Stimulated activated naive CD4-positive, alpha-beta T cell treated with Interleukin-2 at 50 U/mL for 16 hours (primary cell): ENCODE measurements at regions not wholly inside any gene's neighbourhood (a gene's known extent, or its start where the extent isn't known, plus 50 kb on each side); places are given as distances from the start of the nearest gene placed in this dataset.

Experiments used
- DNase-seq: peaks from one replicate; lab custom pipeline; 2025; lab: John Stamatoyannopoulos, UW

DNA sequence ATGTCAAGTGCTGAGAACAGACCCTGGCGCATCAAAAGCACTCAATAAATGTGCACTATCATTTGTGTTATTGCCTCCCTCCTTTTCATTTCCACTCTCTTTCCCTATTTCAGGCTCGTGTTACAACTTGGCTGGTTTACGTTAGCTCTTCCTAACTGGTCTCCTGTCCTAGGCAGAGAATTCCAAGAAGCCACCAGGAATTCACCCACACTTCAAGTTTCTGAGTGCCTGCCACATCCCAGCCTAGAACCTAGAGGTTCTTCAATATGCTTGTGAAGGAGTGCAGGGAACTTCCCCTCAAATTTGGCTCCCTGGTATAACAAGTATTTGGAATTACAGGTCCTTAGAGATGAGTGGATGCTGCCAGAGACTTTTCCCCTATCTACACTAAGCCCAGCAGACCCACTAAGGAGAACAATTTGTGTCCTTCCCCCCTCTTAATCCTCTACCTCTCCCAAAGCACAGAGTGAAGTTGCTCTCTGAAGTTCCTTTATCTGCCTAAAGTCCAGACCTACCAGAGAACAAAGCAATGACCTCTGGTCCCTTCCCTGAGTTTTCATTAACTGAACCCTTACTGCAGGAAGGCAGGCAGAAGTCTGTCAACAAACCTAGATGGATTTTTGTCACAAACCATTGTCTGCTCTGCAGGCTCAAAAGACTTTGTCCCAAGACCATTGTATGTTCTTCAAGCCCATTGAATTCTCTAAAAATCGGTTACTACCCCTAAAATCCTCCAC lies 201.6 kb upstream of the JARID2 start:
- DNase-seq: no peak

DNA sequence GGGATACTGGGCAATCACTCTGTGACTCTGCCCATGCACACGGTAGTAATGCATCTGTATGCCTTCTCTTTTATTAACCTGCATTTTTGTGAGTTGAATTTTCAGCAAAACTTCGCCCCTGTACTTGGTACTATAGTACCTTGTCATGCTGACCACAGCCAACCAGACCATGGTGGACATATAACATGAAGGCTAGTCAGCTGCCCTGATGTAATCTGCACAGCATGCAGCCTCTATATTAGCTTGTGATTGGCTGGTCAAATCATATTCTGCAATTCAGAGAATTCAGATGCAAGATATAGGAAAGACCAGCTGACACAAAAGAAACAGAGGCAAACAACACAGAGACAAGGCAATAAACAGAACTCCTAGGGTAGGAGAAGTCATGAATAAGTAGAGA lies 200.9 kb upstream of the JARID2 start:
- no peak for DNase-seq

DNA sequence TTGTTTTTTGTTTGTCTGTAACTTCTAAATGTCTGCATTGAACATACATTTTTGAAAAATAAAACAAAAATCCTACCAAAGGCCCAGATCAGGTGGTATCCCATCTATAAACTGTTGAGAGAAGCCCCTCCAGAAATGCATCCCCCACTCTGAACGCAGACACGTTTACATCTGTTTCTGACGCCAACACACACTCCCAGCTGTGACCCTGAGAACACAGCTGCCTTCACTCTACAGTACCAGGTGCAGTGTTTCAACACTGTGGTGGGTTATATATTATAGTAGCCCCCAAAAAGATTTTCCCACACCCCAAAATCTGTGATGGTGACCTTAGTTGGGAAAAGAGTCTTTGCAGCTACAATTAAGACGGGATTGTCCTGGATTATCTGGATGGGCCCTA lies 199.1 kb upstream of the JARID2 start:
- DNase-seq: no peak

DNA sequence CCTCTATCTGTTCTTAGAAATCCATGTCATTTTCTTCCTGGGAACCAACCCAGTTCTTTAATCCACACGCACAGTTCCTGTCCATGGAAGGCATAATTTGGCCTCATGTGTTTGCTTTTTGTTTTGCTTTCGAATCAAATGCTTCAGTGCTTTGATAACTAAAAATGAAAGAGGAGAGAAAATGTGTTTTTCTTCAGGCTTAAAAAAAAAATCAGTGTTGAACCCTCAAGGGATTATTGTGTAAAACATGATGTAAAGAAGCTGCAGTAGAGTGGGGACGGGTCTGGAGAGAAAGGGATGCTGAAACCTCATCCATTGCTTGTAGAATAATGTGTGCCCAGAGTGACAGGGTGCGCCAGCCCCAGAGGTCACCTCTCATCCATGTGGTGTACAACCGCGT lies 197.5 kb upstream of the JARID2 start:
- DNase-seq: no peak

DNA sequence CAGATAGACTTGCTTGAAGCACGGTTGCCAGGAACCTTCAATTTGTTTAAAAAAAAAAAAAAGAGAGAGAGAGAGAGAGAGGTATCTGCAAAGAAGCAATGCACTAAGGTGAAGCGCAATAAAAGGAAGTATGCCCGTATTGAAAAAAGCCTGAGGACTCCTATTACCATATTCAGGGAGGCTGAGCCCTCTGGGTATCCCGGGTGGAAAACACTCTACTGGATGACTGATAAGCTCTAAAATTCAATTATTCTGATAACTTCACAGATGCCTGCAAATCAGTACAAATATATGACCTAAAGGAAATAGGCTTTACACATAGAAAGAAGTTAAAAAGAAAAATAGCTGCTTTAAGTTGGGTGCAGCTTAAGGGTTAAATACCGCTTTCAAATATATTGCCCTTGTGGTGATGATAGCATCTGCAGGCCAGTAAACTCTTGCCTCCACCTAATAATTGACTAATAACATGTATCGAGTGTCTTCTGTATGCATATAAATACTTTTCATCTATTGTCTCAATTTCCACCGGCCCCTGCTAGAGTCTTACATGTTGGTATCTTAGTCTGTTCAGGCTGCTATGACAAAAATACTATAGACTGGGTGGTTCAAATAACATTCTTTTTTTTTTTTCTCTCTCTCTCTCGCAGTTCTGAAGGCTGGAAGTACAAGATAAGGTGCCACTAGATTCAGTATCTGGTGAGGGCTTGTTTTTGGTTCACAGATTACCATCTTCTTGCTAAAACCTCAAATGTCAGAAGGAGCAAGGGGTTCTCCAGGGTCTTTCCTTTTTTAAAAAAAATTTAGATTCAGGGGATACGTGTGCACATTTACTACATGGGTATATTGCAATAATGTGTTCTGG lies 187.4 kb upstream of the JARID2 start:
- DNase-seq: no peak

DNA sequence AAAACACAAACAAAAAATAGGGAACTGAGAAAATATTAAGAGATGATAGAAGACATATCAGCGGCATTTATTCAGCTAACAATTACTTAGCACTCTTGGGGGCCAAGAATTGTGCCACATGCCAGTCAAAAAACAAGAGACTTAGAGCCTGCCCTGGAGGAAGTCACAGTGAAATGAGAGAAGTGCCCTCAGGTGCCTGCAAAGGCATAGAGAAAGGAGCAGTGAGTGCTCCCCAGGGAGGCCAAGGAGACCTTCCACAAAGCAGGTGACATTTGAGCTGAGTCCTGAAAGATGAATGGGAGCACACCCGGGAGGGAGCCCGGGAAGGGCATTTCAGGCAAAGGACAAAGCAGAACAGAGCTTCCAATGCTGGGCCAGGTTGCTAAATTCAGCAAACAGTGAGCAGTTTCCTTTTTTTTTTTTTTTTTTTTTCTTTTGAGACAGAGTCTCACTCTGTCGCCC lies 184.7 kb upstream of the JARID2 start:
- no peak for DNase-seq

DNA sequence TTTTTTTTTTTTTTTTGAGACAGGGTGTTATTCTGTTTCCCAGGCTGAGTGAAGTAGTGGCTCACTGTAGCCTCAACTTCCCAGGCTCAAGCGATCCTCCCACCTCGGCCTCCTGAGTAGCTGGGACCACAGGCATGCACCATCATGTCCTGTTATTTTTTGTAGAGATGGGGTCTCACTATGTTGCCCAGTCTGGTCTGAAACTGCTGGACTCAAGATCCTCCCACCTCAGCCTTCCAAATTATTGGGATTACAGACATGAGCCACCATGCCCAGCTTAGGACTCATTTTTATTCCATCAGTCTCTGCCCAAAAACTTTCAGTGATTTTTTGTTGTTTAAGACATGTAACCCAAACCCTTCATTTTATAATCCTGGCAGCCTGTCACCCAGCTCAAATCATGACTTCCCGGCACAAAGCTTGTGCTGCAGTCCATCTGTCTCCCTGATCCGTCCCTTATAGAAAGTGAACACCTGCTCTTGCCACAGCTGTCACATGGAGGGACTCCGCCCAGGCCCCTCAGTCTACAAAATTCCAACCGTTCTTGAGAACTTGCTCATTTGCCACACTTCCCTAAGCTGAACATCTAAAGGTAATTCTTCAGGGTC lies 183.9 kb upstream of the JARID2 start:
- DNase-seq: no peak

DNA sequence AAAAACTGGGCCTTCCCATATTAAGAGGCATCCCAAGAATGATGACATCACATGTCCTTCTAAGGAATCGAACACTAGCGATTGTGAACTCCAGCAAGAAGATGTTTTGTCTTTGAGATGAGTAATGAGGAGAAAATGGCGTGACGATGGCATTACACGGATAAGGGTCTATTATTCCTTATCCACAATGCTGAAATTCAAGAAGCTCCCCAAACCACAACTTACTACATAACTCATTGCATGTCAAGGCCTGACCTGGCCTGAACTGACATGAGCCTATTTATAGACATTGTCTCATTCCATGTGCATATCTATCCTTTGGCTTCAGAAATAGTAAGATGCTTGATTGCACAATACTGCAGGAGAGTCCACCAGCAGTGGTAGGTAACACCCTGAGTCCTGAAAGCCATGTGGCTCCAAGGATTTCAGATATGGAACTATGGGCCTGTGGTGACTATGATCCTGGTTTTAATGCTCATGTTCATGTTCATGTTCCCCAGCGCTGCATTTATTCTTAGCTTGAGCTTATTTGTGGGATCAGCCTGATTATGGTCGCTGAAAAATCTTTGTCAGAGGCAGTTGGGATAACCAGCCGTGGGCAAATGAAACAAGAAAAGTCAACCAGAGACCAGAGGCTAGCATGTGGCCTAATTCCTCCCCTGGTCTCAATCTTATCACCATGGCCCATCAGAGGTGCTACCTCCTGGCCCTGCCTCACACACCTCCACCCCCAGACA lies 183.2 kb upstream of the JARID2 start:
- no peak for DNase-seq

DNA sequence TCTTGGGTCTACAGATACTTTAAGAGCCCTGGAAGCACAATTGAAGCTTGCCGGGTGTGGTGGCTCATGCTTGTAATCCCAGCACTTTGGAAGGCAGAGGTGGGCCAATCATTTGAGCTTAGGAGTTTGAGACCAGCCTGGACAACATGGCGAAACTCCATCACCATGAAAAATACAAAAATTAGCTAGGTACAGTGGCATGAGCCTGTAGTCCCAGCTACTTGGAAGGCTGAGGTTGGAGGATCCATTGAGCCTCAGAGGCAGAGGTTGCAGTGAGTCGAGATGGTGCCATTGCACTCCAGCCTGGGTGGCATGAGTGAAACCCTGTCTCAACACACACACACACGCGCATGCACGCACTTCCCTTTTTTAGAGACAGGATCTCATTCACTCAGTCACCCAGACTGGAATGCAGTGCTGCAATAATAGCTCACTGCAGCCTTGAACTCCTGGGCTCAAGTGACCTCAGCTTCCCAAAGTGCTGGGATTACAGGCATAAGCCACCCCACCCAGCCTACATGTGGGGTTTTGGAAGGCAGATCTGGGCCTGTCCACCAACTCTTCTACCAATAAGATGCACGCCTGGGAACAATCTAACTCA lies 182.5 kb upstream of the JARID2 start:
- DNase-seq: no peak

DNA sequence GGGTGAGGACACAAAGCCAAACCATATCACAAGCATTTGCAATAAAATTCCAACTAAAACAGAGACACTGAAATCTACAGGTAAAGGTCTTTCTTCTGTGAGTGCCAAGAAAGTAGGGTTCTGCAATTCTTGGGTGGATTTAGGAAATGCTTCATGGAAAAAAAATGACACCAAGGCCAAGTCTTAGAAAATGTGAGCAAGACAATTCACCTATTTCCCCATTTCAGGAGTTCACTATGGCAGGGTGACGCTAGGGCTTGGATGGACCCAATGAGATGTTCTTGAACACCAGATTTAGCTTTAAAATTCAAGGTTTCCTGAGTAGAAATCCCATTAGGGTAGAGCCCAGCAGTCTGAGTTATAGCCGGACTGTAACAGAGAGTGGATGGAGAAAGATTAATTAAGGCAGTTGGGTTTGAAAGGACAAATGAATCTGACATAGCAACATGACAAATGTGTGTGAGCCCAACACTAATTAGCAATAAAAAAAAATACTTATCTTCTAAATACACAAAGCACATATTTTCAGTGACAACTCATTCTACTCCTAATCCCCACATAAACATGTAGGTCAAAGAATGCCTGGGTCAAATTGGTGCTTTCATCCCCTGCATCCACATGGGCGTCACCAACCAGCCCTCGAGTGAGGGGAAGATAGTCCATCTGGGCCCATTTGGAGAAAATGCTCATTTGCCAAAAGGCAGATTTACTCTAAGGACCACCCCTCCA lies 180.4 kb upstream of the JARID2 start:
- DNase-seq: no peak

DNA sequence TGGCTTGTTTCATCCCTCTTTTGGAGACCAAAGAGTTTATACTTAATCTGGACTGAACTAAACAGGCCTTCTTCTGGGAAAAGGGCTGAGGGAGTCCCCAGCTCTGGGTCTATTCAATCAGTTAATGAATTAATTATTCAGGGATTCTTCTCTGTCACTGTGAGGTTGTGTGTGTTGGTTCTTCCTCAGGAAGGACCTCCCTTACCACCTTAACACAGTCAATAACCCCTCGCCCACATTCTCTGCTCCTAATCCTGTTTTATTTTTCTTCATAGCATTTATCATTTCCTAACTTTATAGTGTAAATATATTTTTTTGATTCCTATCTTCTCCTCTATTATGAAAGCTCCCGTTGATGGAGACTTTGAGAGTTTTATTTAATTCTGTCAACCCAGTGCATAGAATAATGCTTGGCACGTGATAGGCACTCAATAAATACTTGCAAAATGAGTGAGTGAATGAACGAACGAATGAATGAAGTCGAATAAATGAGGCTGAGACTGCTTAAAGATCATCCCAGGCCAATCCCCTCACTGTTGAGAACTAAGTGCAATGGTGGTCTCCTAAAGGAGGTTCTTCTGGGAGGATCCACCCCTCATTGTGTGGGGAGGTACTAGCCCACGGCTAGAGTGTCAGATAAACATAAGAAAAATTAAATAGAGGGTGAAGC lies 179.6 kb upstream of the JARID2 start:
- no peak for DNase-seq

DNA sequence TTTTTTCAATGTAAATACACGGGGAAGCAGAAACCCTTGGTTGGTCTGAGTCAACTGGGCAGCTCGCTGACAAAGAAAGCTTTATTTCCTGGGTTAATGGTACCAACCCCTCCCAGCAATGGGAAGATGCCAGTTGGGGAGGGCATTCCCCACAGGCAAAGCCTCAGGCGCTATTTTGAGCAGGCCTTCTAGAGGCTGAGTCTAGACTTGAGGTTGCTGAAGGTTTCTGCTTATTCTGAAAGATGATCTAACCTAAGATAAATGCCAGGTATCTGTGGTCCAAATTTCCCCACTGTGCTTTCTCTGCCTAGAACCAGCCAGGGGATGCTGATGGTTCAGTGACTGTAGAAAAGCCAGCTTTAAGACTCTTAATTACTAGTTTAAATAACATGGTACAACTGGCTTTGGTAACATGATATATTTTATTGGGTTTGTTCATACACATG lies 172.5 kb upstream of the JARID2 start:
- no peak for DNase-seq

DNA sequence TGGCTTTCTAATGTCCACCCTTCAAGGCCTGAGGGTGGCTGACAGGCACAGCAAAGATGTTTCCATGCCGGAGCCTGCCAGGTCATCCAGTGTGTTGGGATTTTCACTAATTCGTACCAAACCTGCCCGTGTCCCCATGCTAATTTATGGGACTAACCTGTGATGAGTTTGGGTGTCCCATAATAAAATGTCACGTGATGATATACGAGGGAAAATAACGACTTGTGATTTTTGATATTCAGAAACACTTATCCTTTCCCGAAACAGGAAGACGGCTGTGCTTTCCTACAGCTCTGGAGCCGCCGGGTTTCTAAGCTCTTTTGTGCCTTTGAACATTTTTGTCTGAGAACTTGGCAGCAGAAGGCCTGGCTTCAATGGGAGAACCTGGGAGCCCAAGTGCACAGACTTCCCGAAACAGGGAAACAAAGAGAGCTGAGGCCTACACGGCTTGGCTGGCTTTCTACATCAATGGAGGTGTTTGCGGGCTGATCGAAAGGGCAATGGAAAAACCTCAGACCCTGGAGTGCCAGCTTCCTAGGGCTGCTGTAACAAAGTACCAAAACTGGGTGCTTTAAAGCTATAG lies 171.9 kb upstream of the JARID2 start:
- DNase-seq: no peak

DNA sequence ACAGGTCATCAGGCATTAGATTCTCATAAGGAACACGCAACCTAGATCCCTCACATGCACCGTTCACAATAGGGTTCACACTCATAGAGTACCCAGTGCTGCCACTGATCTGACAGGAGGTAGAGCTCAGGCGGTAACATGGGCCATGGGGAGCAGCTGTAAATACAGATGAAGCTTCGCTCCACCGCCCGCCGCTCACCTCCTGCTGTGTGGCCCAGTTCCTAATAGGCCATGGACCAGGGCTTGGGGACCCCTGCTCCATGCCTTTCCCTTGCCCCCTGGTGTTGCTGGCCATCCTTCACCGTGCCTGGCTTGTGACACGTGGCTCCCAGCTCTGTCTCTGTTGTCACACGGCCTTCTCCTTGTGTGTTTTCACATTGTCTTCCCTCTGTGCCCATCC lies 171.1 kb upstream of the JARID2 start:
- no peak for DNase-seq

DNA sequence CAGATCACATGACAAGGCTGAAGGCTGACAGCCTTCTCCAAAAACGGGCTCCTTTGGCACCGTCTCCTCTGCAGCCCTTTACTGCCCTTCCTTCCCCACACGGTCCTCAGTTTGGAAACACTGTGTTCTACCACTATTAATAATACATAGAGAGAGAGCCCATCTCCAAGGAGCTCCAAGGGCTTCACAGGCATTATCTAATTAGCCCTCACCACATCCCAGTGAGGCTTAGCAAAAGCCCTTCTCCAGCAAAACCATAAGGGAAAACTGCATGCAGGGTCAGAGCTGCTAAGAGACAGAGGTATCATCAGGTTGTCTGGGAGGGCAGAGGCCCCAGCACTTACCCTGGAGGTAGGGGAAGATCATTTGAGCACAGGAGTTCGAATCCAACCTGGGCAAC lies 169.3 kb upstream of the JARID2 start:
- no peak for DNase-seq

DNA sequence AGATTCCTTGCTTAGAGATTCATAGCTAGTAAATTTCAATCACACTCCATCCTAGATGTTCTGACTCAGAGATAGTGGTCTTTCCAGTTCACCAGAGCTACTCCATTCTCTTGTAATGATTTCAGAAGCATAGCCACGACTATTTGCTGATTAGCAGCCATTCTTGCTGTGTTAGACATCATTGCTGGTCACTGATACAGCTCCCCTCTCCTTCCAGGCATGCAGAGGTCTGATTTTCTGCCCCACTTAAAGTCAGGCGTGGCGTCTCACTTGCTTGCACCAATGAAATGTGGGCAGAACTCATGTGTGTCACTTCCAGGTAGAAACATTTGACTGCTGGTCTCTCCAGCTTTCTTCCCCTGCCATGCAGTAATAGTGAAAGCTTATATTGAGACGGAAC lies 168.9 kb upstream of the JARID2 start:
- DNase-seq: no peak

DNA sequence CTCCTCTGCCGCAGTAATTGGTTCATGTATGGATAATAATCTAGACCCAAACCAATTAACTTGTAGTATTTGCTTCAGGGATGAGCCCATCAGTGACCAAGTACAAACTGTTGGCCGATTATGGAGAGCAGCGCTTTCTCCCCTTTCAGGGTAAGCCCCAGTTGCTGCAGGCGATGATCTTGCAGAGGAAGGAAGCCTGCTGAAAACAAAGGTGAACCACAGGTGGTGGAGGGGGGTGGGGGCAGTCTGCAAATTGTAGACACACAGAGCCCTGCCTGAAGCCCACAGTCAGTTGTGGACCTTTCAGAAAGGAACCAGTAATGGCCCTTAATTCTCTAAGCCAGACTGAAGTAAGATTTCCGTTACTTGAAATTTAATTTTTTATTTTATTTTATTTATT lies 167.9 kb upstream of the JARID2 start:
- no peak for DNase-seq

DNA sequence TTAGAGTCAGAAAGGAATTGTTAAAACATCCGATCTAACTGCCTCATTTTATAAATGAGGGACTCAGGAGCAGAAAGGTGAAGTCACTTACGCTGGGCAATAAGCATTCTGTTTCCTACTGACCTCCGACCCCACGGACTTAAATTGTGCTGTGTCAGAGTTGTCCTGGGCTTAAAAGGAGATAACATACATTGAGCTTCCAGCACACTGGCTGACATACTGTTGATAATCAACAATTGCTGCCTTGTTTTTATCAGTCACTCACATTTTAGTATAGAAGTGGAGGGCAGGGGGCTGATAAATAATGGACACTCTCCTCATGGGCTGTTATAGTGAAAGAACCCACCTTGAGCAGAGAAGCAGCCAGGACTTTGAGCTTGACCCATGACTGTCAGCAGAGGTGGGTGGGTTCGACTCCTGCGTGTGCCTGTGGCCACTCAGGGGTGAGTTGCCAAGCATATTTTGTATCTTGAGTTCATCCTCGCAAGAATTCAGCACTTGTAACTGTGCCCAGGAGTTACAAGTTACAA lies 166.5 kb upstream of the JARID2 start:
- DNase-seq: no peak

DNA sequence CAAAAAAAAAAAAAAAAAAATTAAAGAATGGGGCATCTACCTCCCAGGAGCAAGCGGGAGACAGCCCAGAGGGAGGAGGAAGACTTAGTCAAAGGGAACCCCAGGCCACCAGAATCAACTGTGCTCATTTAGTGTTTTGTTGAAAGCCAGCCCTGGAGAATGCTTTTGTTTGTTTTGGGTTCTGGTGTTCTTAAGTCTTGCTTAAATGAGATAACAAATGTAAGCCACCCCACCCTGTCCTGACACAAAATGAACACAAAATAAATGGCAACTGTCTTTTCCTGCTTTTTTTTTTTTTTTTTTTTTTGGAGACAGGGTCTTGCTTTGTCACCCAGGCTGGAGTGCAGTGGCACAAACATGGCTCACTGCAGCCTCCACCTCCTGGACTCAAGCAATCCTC lies 165.0 kb upstream of the JARID2 start:
- no peak for DNase-seq

DNA sequence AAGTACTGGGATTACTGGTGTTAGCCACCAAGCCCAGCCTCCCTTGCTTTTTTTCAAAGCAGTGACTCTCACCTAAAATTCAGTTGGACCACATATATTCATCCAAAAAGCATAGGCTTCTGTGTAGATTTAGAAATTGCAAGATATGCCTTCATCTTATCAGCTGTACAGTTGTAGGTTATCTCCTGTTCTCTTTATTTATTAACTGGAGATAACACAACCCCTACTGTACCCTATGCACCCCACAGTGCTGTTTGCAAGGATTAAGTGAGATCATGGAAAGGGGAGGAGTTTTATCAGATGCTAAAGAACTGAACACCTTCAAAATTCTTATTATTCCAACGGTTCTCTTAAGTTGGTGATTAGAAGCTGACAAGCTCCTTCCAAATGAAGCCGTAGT lies 164.4 kb upstream of the JARID2 start:
- DNase-seq: no peak
